ENCODE measurements at regions not wholly inside any gene's neighbourhood (a gene's known extent, or its start where the extent isn't known, plus 50 kb on each side); places are given as distances from the start of the nearest gene placed in this dataset.

DNA sequence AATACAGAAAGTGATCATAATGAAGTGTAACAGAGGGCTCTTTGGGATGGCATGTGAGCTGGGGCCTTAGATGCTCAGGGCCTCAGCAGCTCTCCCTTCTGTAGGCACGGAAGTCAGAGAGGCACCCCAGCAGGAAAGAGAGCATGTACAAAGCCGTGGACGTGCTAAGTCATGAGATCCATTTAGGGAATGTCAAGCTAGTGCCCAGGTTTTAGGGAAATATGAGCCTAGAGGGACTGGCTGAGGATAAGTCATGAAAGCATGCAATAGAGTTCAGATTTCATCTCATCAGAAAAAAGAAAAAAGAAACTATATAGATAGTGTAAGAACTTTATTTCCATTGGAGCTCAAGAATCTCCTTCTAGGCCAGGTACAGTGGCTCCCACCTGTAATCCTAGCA is 379.5 kb upstream of the KLF4 start:
- TF ChIP-seq, protein P1, sequence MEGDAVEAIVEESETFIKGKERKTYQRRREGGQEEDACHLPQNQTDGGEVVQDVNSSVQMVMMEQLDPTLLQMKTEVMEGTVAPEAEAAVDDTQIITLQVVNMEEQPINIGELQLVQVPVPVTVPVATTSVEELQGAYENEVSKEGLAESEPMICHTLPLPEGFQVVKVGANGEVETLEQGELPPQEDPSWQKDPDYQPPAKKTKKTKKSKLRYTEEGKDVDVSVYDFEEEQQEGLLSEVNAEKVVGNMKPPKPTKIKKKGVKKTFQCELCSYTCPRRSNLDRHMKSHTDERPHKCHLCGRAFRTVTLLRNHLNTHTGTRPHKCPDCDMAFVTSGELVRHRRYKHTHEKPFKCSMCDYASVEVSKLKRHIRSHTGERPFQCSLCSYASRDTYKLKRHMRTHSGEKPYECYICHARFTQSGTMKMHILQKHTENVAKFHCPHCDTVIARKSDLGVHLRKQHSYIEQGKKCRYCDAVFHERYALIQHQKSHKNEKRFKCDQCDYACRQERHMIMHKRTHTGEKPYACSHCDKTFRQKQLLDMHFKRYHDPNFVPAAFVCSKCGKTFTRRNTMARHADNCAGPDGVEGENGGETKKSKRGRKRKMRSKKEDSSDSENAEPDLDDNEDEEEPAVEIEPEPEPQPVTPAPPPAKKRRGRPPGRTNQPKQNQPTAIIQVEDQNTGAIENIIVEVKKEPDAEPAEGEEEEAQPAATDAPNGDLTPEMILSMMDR (IDR thresholded peaks at IDR 0.05) = no peak
- TF ChIP-seq POLR2A (IDR thresholded peaks at IDR 0.05) = no peak
